A549 (cell line): ENCODE measurements at regions not wholly inside any gene's neighbourhood (a gene's known extent, or its start where the extent isn't known, plus 50 kb on each side); places are given as distances from the start of the nearest gene placed in this dataset.
"Not testable (repeated sequence)": the region's sequence is repeated elsewhere in the genome, so short reads cannot be mapped to it uniquely, and the experiment has no call there.

Source experiments
- MYC ChIP-seq: IDR thresholded peaks from 2 replicates; pipeline ENCODE4 v1.6.1; 2012; ENCODE audit warnings: mild to moderate bottlenecking, inconsistent platforms, low read length, improper control_type of control experiment, borderline replicate concordance
- NR3C1 ChIP-seq: fragments of >200 bp; sonication (Bioruptor Twin); formaldehyde crosslinking; IDR thresholded peaks from 3 replicates; pipeline ENCODE4 v1.6.1; 2017
- TF ChIP-seq, protein P1 (sequence below): fragments of >200 bp; sonication (Bioruptor Twin); formaldehyde crosslinking; IDR thresholded peaks from 3 replicates; pipeline ENCODE4 v1.5.1; 2016

DNA sequence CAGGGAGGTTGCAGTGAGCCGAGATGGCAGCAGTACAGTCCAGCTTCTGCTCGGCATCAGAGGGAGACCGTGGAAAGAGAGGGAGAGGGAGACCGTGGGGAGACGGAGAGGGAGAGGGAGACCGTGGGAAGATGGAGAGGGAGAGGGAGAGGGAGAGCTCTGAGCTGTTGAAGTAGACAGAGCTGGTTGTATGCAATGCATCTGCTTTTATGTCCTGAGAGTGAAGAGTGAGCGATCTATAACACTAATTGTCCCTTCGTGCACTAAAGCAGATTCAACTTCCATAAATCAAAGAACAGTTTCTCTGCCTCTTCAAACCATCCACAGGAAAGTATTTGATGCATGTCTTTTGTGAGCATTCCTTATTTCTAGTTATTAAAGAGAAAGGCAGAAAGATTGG lies 300.6 kb downstream of the FLRT2 start:
- TF ChIP-seq, protein P1, sequence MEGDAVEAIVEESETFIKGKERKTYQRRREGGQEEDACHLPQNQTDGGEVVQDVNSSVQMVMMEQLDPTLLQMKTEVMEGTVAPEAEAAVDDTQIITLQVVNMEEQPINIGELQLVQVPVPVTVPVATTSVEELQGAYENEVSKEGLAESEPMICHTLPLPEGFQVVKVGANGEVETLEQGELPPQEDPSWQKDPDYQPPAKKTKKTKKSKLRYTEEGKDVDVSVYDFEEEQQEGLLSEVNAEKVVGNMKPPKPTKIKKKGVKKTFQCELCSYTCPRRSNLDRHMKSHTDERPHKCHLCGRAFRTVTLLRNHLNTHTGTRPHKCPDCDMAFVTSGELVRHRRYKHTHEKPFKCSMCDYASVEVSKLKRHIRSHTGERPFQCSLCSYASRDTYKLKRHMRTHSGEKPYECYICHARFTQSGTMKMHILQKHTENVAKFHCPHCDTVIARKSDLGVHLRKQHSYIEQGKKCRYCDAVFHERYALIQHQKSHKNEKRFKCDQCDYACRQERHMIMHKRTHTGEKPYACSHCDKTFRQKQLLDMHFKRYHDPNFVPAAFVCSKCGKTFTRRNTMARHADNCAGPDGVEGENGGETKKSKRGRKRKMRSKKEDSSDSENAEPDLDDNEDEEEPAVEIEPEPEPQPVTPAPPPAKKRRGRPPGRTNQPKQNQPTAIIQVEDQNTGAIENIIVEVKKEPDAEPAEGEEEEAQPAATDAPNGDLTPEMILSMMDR, result not testable (repeated sequence)
- TF ChIP-seq NR3C1, MYC: not testable (repeated sequence)
